ENCODE measurements at regions not wholly inside any gene's neighbourhood (a gene's known extent, or its start where the extent isn't known, plus 50 kb on each side); places are given as distances from the start of the nearest gene placed in this dataset.

GRCh38 chr20:3330046-3330741 lies 77.3 kb downstream of the DNAAF9 start:
- Mint-ChIP-seq H3K36me3 (ENCODE audit: low read depth) (peaks cover 33% of the 10 kb centered on the region), H3K9me3 (ENCODE audit: low read depth) (no peaks in the 10 kb centered on the region), H3K27ac (ENCODE audit: unreplicated experiment) (no peak overlapping the region), H3K27me3 (ENCODE audit: low read depth) (no peaks in the 10 kb centered on the region), H3K4me1 (ENCODE audit: low read depth) (no peaks in the 10 kb centered on the region), H3K4me3 (ENCODE audit: unreplicated experiment) (no peak overlapping the region)
- no peak for DNase-seq (ENCODE audit: low spot score)
- TF ChIP-seq CTCF (IDR thresholded peaks at IDR 0.05): peak; percentile 41

GRCh38 chr20:3328501-3328900 lies 79.0 kb downstream of the DNAAF9 start:
- H3K27me3 Mint-ChIP-seq (ENCODE audit: low read depth): no peaks in the 10 kb centered on the region
- no peak for TF ChIP-seq CTCF (IDR thresholded peaks at IDR 0.05)
- no peak for DNase-seq (ENCODE audit: low spot score)
- no peaks in the 10 kb centered on the region for H3K4me1 Mint-ChIP-seq (ENCODE audit: low read depth)
- peaks cover 24% of the 10 kb centered on the region for H3K36me3 Mint-ChIP-seq (ENCODE audit: low read depth)
- no peaks in the 10 kb centered on the region for H3K9me3 Mint-ChIP-seq (ENCODE audit: low read depth)
- no peak overlapping the region for H3K4me3 Mint-ChIP-seq (ENCODE audit: unreplicated experiment)
- no peak overlapping the region for H3K27ac Mint-ChIP-seq (ENCODE audit: unreplicated experiment)

GRCh38 chr20:3326779-3327521 lies 80.5 kb downstream of the DNAAF9 start:
- Mint-ChIP-seq H3K4me3 (ENCODE audit: unreplicated experiment) (no peak overlapping the region), H3K27ac (ENCODE audit: unreplicated experiment) (no peak overlapping the region), H3K36me3 (ENCODE audit: low read depth) (peaks cover 27% of the 10 kb centered on the region), H3K9me3 (ENCODE audit: low read depth) (no peaks in the 10 kb centered on the region), H3K4me1 (ENCODE audit: low read depth) (no peaks in the 10 kb centered on the region), H3K27me3 (ENCODE audit: low read depth) (no peaks in the 10 kb centered on the region)
- DNase-seq (ENCODE audit: low spot score): no peak
- TF ChIP-seq CTCF (IDR thresholded peaks at IDR 0.05): no peak

GRCh38 chr20:3325864-3326263 lies 81.6 kb downstream of the DNAAF9 start:
- Mint-ChIP-seq H3K27ac (ENCODE audit: unreplicated experiment) (no peak overlapping the region), H3K9me3 (ENCODE audit: low read depth) (no peaks in the 10 kb centered on the region), H3K27me3 (ENCODE audit: low read depth) (no peaks in the 10 kb centered on the region)

More at GRCh38 chr20:3325864-3326263, 81.6 kb downstream of the DNAAF9 start:
- no peak for DNase-seq (ENCODE audit: low spot score)
- no peaks in the 10 kb centered on the region for H3K4me1 Mint-ChIP-seq (ENCODE audit: low read depth)
- H3K36me3 Mint-ChIP-seq (ENCODE audit: low read depth): peaks cover 22% of the 10 kb centered on the region
- TF ChIP-seq CTCF (IDR thresholded peaks at IDR 0.05): no peak
- H3K4me3 Mint-ChIP-seq (ENCODE audit: unreplicated experiment): no peak overlapping the region
